Activated naive CD4-positive, alpha-beta T cell treated with Interleukin-2 at 50 U/mL for 16 hours (primary cell): ENCODE measurements at regions not wholly inside any gene's neighbourhood (a gene's known extent, or its start where the extent isn't known, plus 50 kb on each side); places are given as distances from the start of the nearest gene placed in this dataset.

Source experiments
- DNase-seq: peaks from one replicate; pipeline ENCODE4 v3.0.0-alpha.2; 2020

DNA sequence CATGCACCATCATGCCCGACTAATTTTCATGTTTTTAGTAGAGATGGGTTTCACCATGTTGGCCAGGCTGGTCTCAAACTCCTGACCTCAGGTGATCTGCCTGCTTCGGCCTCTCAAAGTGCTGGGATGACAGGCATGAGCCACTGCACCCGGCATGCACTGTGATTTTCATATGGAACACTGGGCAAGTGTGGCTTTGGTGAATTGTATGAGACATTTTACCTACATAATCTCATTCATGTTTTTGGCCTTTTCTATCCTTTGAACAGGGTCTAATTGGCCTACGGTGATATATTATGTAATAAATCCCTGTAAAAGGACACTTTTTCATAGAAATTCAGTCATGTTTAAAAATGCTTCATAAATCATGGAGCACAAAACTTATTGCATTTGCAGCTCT is 128.7 kb upstream of the SEMA6A start:
- no peak for DNase-seq

DNA sequence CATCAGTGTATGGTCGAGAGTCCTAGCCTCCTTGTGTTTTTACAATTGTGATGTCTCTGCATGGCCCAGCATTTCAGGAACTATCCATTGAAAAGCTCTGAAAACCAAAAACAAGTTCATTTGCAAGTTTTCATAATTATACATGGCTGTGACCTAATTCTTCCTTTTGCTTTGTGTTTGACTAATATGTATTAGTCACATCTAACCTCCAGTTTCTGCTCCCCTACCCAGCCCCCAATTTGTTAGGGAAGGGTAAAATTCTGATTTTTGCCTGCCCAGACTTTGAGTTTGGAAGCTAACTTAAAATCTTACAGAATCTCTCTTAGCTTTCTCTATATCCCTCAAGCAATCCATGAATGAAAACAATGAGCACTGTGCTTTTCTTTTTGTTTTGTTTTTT is 128.2 kb upstream of the SEMA6A start:
- DNase-seq: no peak

DNA sequence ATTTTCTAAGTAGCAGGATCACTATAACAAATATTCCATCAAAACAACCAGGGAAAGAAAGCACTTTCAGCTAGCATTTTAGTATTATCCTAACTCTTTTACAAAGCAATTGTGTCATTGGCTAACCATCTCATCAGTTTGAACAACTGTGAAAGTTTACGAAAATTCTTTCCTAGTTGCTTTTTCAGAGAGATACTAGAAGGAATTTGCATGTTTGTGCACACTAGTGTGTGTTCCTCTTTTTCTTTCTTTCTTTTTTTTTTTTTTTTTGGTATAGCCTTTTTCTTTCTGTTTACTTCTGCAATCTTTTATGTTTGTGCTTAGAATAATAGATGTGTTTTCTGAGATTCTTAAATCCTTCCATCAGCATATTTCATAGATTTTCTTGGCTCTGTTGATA is 124.7 kb upstream of the SEMA6A start:
- DNase-seq: no peak

DNA sequence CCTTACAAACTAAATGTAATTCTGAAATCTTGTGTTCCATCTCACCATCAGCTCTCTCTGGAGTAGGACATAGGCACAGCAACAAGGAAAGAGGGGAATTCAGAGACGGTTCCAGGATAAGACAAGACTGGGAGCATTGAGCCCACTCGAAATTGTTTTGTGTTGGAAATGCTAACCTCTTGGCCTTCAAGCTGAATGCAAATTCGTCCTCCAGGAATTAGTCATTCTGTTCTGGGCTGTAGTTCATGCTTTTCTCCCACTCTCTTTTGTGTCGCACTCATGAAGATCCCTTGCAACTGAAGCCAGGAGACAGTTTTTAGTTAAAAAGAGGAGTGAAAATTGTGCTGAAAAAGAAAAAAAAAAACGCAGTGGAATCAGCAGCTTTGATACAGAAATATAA is 121.7 kb upstream of the SEMA6A start:
- DNase-seq: no peak

DNA sequence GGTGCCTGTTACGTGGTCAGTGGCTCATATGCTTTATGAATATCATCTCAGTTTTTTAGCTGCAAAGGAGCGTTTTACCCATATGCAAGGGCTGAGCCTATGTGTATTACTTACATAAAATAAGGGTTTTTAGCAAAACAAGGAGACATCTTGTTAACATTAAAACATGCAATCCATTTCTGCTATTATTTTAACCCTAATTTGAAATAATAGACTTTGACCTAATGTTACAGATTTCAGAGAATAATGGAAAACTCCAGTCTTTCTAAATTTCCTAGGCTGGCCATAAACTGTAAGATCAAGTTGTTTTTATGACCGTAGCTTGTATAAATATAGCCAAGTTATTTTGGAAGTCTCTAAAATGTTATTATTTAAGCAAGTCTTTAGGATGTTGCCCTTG is 121.1 kb upstream of the SEMA6A start:
- DNase-seq: no peak

DNA sequence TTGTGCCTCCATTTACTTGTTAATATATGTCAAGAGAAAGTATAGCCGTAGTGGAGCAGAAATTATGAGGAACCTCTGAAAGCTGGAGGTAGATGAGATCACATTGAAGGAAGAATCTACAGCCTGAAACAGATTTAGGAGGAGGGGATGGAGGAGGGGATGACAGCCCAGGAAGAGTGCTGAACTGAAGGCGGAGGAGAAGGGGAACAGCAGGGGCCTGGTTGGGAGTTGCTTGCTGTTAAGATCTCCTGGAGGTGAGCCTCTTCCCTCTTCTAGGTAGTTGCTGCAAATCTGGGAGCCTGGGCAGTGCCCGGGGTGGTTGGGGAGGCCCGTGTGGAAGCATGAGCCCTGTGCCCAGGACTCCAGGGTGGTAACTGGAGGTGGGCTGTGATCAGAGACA is 111.8 kb upstream of the SEMA6A start:
- no peak for DNase-seq

DNA sequence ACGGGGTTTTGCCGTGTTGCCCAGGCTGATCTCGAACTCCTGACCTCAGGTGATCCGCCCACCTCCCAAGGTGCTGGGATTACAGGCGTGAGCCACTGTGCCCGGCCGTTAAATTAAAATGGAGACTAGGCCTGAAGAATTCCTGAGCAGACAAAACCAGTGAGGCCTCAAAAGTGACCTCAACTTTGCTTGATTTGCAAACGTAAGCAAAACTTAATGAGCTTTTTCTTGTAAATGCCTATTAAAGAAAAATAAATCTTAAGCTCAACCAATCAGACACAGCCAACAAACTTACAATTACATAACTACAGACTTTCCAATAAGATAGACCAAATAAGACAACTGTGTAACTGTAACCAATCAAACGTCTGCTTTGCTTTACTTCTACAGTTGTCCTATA is 111.3 kb upstream of the SEMA6A start:
- no peak for DNase-seq

DNA sequence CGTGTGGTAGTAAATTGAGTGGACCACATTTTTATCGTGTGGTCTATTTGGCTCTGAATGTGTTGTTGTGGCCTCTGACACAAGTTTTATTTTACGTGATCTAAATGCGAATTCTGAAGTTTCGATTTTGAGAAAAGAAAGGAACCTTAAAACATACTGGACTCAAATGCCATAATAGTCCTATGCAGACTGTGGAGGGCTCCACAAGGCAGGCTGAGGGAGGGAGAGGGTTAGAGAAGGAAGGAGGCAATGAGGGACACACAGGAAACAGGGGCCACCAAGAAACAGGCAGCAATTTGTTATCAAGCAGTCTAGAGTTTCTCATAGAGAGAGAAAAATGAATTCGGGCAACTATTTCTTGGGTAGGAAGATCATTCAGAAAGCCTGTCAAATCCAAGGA is 110.4 kb upstream of the SEMA6A start:
- DNase-seq: no peak

DNA sequence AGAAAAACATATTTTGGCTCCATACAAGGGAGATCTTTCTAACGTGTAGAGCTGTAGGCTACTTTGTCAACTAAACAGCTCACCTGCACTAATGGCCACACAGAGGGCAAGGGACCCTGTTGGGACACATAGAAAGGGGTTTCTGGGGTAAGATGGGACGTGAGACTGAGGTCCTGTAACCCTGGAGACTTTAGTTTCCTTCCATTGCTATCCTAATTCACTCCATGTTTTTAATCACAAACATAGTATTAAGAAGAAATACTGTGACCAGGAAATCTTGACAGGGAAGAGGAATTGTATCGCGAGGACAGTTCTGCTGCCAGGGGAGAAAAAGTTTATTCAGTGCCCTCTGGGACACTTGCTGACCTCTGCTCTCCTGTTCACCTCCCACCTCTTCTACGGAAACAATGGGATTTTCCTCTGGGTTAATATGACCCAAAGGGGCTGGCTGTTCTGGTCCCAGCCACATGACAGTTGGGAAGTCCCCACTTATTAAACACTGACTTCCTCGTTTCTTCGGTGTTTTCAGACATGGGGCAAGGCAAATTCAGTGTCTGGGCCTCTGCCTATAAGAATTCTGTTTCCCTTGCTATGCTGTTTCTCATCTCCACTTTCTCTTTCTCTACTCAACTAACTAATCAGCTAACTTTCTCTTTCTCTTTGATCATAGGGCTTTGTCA is 106.9 kb upstream of the SEMA6A start:
- DNase-seq: no peak

DNA sequence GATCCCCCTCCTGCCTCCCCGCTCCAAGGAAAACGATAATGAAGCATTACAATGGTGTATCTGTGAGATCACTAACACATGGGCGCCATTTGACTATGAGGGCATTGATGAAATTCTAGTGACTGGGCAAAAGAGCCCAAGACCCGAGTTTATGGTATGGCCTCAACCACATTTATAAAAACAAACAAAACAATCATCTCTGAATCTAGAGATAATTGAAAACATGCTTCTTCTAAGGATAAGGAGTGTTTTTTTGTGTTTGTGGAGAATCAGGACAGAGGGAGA is 100.9 kb upstream of the SEMA6A start:
- DNase-seq: no peak

DNA sequence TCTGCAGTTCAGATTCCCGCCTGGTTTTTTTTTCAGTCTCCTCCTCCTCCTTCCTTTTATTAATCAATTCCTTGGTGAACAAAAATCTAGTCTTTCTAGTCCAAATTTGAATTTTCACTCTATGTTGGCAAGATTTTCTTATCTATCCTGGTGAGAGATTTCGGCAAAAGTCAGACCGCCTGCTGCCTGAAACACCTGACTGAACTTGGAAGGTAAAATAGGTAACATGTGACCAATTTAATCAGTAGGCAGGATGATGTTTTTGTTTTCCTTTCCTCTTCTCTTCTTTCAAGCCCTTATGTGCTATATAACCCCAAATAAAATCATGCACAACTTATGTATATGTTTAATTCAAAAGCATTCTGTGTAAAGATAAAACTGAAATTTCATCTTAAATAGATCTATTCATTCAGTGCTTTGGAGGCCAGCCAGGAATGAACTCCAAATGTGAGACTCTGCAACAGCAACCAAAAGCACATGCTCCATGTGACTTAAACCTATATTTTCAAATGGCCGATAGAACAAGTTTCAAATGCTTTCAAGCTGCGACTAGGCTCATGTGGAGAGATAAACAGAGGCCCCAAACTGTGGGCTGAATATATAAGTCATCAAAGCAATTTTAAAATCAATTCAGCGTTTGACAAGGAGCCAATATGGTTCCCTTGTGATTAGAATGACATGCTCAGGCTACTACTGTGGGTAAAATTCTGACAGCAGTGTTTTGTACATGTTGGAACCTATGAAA is 100.4 kb upstream of the SEMA6A start:
- no peak for DNase-seq

DNA sequence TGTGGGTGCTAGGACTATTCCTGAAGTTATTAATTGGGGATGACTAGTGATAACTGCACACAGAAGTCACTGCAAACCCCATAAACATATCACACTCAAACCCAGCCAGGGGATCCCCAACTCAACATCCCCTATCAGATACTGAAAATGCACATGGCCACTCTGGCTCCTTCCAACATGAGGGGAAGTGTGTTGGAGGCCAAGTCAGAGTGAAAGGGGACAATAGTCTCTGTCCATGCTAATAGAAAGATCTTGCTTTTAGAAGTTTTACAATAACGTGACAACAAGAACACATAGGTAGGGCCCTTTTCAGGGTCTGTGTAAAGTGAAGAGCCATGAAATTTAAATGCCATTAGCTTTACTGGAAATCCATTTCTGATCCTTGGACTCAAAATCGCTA is 98.8 kb upstream of the SEMA6A start:
- DNase-seq: no peak

DNA sequence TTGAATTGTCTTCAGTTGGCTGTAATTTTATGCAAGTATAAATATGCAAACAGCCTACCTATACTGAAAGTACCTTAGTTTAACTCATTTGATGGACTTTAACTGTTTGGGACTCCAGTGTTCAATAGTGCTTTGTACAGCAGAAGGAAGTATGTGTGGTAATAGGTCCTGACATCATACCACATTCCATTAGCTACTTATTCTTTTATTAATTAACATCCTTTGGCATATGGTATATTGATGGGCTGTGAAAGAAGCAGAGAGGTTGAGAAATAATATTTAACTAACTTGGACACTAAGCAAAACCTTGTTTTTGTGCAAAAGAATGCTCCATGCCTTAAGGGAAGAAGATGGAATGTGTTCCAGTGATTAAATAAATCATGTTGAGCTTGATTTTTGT is 97.6 kb upstream of the SEMA6A start:
- DNase-seq: no peak

DNA sequence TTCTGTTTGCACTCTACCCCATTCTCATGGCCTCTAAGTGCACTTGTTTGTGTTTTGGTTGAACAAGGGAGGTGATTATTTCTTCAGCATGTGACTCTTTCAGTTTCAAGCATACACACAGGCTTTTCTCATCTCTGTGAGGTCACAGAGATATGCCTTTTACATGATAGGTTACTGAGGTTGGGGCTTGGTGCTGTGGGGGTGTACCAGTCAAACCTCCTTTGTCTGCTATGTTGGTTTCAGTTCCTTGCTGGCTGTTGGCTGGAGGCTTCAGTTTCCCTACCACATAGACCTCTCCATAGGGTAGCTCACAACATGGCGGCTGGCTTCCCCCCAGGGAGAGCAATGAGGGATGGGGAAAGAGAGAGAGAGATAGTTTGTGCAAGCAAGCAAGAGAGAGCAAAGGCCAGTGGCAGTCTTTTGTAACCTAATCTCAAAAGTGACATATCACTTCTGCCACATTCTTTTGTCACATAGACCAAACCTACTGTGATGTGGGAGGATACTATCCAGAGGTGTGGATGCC is 96.7 kb upstream of the SEMA6A start:
- DNase-seq: no peak

DNA sequence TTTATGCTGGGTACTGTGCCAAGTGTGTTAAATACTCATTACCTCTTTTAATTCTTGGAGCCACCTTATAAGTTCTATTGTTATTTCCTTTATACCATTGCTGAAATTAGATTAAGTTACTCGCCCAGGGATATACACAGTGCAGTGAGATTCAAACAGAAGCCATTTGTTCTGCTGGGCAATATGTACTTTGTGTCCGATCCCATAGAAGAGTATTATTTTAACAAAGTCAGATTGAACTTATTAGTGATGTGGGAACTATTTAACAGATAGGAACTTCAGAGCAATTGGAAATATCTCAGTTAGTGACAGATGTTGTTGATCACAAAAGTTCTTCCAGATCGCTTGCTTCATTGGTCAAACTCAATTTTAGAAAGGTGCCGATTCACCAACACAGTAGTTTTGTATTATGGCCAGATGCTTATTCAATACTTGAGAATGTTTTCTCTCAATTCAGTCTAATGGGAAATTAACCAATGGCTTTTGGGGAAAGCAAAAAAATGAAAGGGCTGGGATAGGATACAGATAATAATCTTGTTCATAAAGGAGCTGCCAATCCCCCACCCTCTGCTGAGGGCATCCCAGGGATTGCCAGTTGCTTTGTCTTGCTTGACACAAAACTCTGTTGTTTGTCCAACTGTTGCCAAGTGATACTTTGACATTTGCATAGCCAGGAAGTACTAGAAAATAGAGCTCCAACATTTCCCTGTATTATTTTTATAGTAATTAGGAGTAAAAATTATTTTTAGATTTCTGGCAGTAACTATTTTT is 94.8 kb upstream of the SEMA6A start:
- DNase-seq: no peak

DNA sequence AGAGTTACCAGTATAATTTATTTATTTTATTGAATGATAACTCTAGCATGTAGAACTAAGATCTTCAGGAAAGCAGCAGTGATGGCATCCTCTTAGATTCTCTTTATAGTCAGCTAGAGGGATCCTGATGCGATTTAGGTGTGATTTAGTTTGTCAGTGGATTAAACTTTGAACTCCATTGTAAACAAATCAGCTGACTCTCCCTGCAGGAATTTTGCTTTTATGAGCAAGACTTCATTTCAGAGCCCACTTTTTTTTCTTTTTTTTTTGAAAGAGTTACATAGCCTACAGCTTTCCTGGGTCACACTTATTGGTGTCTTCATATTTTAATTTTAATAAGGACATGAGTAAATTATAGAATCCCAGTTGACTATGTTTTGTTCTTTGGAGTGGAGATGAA is 93.8 kb upstream of the SEMA6A start:
- DNase-seq: no peak

DNA sequence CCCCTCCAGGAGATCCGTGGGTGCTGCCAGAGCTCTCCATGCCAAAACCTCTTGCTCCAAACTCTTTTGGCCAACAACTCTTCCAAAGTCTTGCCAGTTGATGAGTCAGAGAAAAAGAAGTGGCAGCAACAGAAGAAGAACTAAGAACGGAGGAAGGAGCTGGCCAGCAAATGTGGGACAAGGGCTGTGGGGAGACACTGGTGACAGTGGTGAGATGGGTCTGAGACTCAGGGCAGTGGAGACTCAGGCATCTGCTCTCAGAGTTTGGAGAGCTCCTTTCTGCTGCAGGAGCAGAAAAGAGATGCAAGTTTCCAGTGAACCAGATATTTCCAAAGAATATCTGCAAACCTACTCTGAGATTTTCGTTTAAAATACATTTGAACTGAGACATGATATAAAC is 92.3 kb upstream of the SEMA6A start:
- DNase-seq: no peak

DNA sequence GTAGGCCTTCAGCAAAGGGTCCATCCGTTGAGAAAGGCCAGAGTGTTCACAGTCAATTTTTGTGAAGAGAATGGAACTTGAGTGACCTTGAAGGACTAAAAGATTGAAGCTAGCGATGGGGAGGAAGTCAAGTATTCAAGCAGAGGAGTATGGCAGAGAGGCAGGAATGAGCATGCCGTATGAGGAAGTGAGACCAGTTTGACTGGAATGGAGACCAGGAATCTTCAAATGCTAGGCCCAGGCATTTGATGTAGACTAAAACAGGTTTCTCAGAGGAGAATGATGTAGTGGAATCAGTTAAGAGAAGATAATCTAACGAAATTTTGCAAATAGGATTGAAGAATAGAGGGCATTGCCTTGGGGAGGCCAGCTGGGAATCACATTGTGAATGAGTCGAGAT is 90.4 kb upstream of the SEMA6A start:
- DNase-seq: no peak

DNA sequence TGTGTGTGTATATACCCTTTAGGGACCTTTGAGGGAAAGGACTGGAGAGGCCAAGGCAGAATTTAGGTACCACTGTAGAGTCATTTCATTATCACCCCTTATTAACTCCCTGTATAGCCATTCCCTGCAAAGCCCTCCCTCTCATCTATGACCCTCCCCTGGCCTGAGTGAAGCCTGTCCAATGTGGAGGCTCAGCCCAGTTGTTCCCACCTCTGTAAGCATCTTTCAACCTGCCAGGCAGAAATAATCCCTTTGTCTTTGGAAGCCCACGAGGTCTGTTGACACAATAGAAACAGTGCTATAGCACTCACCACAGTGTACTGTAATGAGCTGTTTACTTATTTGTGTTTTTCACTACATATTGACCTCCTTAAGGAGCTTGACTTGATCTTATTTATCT is 88.5 kb upstream of the SEMA6A start:
- DNase-seq: no peak

DNA sequence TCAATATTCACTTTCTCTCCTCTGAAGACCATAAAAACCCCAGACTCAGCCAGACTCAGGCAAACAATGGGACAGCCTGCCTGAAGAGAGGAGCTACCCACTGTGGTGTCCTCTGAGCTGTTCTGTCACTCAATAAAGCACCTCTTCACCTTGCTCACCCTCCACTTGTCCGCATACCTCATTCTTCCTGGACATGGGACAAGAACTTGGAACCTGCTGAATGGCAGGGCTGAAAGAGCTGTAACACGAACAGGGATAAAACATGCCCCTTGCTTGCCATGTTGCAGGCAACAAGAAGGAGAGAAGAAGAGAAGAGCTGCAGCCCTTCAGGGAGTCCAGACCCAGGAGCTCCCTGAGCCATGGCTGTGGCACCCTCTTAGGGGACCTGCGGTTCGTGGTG is 86.8 kb upstream of the SEMA6A start:
- no peak for DNase-seq

DNA sequence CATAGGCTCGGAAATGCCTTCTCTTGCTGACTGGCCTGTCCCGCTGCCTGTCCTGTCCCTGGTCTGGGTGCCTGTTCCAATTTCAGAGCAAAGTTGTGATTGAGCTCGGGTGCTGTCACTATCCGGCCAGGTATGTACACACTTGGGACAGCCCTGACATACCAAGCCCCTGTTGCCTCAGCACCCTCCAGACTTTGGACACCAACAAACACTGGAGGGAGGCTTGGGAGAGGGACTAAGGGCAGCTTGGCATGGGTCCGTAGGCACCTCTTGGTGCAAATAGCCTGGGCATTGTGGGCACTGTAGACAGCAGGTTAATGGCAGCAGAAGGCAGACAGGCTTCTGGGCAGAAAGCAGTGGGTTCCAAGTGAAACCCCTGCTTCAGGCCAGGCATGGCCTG is 86.3 kb upstream of the SEMA6A start:
- DNase-seq: no peak

DNA sequence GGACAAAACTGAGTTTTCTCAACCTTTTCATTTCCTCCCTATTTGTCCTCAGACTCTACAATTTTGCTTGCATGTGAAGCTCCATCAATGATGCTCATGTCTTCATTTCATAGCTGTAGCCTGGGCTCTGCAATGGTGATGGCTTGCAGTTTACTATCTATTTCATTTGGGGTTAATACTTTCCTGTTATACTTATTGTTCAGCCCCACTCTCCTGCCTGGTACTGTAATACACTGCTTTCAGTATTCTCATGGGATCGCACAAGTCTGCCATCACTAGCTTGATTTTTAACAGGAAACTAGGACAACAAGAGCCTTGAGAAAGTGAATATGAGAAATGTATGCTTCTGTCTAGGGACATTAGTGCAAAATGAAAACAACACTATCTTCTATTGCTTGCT is 84.2 kb upstream of the SEMA6A start:
- DNase-seq: no peak

DNA sequence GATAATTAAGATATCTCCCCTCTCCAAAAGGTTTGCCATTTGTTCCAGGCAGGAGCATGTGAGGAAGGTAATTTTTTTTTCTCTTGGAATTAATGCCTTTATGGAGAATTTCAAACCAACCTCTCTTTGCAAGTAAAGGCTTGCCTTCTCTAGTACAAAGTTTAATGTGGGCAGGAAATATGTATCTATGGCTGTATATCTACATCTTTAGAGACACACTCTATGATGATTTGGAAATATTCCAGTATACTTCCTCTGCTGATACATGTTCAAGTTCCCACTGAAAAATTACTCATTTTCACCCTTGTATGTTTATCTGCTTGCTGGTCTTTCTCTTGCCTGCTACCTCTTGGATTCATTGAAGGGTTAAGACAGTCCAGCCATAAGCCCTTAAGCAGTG is 83.5 kb upstream of the SEMA6A start:
- DNase-seq: no peak

DNA sequence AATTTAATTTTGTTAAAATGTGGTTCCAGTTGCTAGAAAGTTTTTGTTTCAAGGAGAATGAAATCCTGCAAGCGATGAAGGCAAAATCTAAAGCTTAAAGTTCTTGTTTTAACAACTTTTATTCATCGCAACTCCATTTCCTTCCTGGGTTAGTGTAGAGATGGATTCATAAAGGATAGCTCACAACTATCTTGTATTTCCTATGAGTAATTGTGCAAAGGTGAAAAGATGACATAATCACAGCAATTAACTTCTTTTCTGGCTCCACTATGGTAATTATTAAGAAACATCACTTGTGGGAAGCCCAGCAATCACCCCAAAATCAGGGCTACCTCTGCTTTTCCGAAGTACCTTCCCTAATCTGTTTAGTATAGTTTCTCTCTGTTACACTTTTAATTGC is 80.8 kb upstream of the SEMA6A start:
- no peak for DNase-seq
